SU-DHL-6 (cell line): ENCODE measurements at regions not wholly inside any gene's neighbourhood (a gene's known extent, or its start where the extent isn't known, plus 50 kb on each side); places are given as distances from the start of the nearest gene placed in this dataset.

Experiments
- H2AFZ ChIP-seq: fragments of 200-600 bp; sonication (generic); 2 replicates; pipeline ENCODE4 v1.6.1; 2014; ENCODE audit warnings: low read depth, mild to moderate bottlenecking, moderate library complexity, mixed read lengths, antibody characterized with exemption, low read length; ENCODE audit not compliant: severe bottlenecking
- H3F3A ChIP-seq: fragments of 200-600 bp; shearing (Covaris generic); 2 replicates; pipeline ENCODE4 v1.6.0; 2016; ENCODE audit warnings: antibody characterized with exemption, mild to moderate bottlenecking; ENCODE audit not compliant: insufficient read depth
- H3K27ac ChIP-seq: fragments of 200-600 bp; sonication (generic); 2 replicates; pipeline ENCODE4 v1.5.1; 2016; ENCODE audit warnings: low read depth, mild to moderate bottlenecking, low read length, moderate library complexity, mixed read lengths
- H3K27me3 ChIP-seq: fragments of 200-600 bp; sonication (generic), shearing (Covaris generic); 2 replicates; pipeline ENCODE4 v1.6.0; 2014; ENCODE audit warnings: mild to moderate bottlenecking, low read length
- H3K36me3 ChIP-seq: fragments of 200-600 bp; sonication (generic); 2 replicates; pipeline ENCODE4 v1.6.1; 2014; ENCODE audit warnings: mild to moderate bottlenecking, low read length, mixed read lengths
- H3K4me2 ChIP-seq: fragments of 300-600, 200-600 bp; shearing (Covaris generic), sonication (generic); 2 replicates; pipeline ENCODE4 v1.6.0; 2014; ENCODE audit warnings: low read length, low read depth, mild to moderate bottlenecking; ENCODE audit not compliant: poor library complexity, severe bottlenecking
- H3K4me3 ChIP-seq: fragments of 200-600 bp; sonication (generic); 2 replicates; pipeline ENCODE4 v1.5.1; 2014; ENCODE audit warnings: antibody characterized with exemption, low read length, mild to moderate bottlenecking, mixed read lengths; ENCODE audit not compliant: insufficient read depth, poor library complexity, severe bottlenecking
- H3K79me2 ChIP-seq: fragments of 200-600 bp; sonication (generic); 2 replicates; pipeline ENCODE4 v1.6.1; 2014; ENCODE audit warnings: mild to moderate bottlenecking, low read length, moderate library complexity; ENCODE audit not compliant: insufficient read depth
- H3K9ac ChIP-seq: fragments of 200-600 bp; sonication (generic); 2 replicates; pipeline ENCODE4 v1.7.0; 2014; ENCODE audit warnings: mild to moderate bottlenecking, low read length
- H3K9me2 ChIP-seq: fragments of 200-600 bp; sonication (generic); replicated peaks from 2 replicates; pipeline ENCODE4 v1.6.1; 2014; ENCODE audit warnings: low read length; ENCODE audit not compliant: insufficient read depth
- H3K9me3 ChIP-seq: fragments of 200-600 bp; sonication (generic); 2 replicates; pipeline ENCODE4 v1.6.1; 2014; ENCODE audit warnings: low read length, mixed read lengths; ENCODE audit not compliant: insufficient read depth
- H4K20me1 ChIP-seq: fragments of 200-600 bp; sonication (generic); 2 replicates; pipeline ENCODE4 v1.6.1; 2014; ENCODE audit warnings: low read depth, mild to moderate bottlenecking, antibody characterized with exemption, low read length, moderate library complexity, mixed read lengths
- EZH2phosphoT487 ChIP-seq: fragments of 200-600 bp; sonication (generic), shearing (Covaris generic); conservative IDR thresholded peaks from 2 replicates; pipeline ENCODE4 v1.6.1; 2018; ENCODE audit warnings: mild to moderate bottlenecking, antibody characterized with exemption, low read length, moderate library complexity, mixed read lengths
- TF ChIP-seq, protein P1 (sequence below): fragments of 200-600 bp; sonication (generic); IDR thresholded peaks from one replicate; pipeline ENCODE4 v1.5.1; 2017; ENCODE audit warnings: antibody characterized with exemption, mild to moderate bottlenecking, low read length, moderate library complexity; ENCODE audit not compliant: insufficient read depth, poor library complexity, severe bottlenecking

GRCh38 chr9:13352451-13352979, 73.0 kb upstream of the MPDZ start:
- no peaks in the 10 kb centered on the region for H4K20me1 ChIP-seq
- H3K79me2 ChIP-seq = no peaks in the 10 kb centered on the region
- no peaks in the 10 kb centered on the region for H3K9me2 ChIP-seq
- no peak overlapping the region for H2AFZ ChIP-seq
- no peak overlapping the region for H3K4me3 ChIP-seq
- no peak overlapping the region for H3K27ac ChIP-seq
- TF ChIP-seq, protein P1, sequence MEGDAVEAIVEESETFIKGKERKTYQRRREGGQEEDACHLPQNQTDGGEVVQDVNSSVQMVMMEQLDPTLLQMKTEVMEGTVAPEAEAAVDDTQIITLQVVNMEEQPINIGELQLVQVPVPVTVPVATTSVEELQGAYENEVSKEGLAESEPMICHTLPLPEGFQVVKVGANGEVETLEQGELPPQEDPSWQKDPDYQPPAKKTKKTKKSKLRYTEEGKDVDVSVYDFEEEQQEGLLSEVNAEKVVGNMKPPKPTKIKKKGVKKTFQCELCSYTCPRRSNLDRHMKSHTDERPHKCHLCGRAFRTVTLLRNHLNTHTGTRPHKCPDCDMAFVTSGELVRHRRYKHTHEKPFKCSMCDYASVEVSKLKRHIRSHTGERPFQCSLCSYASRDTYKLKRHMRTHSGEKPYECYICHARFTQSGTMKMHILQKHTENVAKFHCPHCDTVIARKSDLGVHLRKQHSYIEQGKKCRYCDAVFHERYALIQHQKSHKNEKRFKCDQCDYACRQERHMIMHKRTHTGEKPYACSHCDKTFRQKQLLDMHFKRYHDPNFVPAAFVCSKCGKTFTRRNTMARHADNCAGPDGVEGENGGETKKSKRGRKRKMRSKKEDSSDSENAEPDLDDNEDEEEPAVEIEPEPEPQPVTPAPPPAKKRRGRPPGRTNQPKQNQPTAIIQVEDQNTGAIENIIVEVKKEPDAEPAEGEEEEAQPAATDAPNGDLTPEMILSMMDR = no peak
- no peak for TF ChIP-seq EZH2phosphoT487
- H3K9ac ChIP-seq = no peak overlapping the region
- no peaks in the 10 kb centered on the region; the same call in 1 of the 2 replicates for H3K27me3 ChIP-seq
- H3F3A ChIP-seq = no peaks in the 10 kb centered on the region
- no peaks in the 10 kb centered on the region for H3K36me3 ChIP-seq
- H3K9me3 ChIP-seq = no peaks in the 10 kb centered on the region
- H3K4me2 ChIP-seq = no peak overlapping the region

GRCh38 chr9:13351778-13352386, 72.4 kb upstream of the MPDZ start:
- H3K4me2 ChIP-seq = no peak overlapping the region
- H3K27ac ChIP-seq = no peak overlapping the region
- no peaks in the 10 kb centered on the region for H3K9me3 ChIP-seq
- no peak for TF ChIP-seq EZH2phosphoT487
- TF ChIP-seq, protein P1 = peak; percentile 45
- no peaks in the 10 kb centered on the region for H3F3A ChIP-seq
- no peaks in the 10 kb centered on the region for H3K79me2 ChIP-seq
- H3K9ac ChIP-seq = no peak overlapping the region
- H3K9me2 ChIP-seq = no peaks in the 10 kb centered on the region
- no peaks in the 10 kb centered on the region for H3K36me3 ChIP-seq
- H3K27me3 ChIP-seq = no peaks in the 10 kb centered on the region
- H4K20me1 ChIP-seq = no peaks in the 10 kb centered on the region
- no peak overlapping the region for H2AFZ ChIP-seq
- H3K4me3 ChIP-seq = no peak overlapping the region

- Histone ChIP-seq H3K9me2 (no peaks in the 10 kb centered on the region), H3K9ac (no peak overlapping the region), H4K20me1 (no peaks in the 10 kb centered on the region), H3K27me3 (no peaks in the 10 kb centered on the region), H3K4me2 (no peak overlapping the region), H3F3A (no peaks in the 10 kb centered on the region), H3K79me2 (no peaks in the 10 kb centered on the region), H3K4me3 (no peak overlapping the region), H3K27ac (no peak overlapping the region), H3K36me3 (no peaks in the 10 kb centered on the region), H3K9me3 (no peaks in the 10 kb centered on the region), H2AFZ (no peak overlapping the region)
- no peak for TF ChIP-seq EZH2phosphoT487
- TF ChIP-seq, protein P1 = no peak
Measured at GRCh38 chr9:13332571-13332970, 53.1 kb upstream of the MPDZ start.
